Uterus (tissue), 2 donors: ENCODE measurements at regions not wholly inside any gene's neighbourhood (a gene's known extent, or its start where the extent isn't known, plus 50 kb on each side); places are given as distances from the start of the nearest gene placed in this dataset.

ENCODE experiments used
- POLR2A ChIP-seq, 2 donors: fragments of 450-650 bp; IDR thresholded peaks; one replicate each; pipeline ENCODE4 v1.6.1; 2016; ENCODE audit warnings: antibody characterized with exemption in 2 of 2, mild to moderate bottlenecking in 1 of 2, moderate library complexity in 1 of 2
- TF ChIP-seq, protein P1 (sequence below), 4 experiments: fragments of 200-600 bp in 2 of 4; fragments of 450-650 bp in 2 of 4; sonication (generic) in 2 of 4; IDR thresholded peaks; one replicate each; pipeline ENCODE4 v1.5.1; 2016 to 2019; ENCODE audit warnings: antibody characterized with exemption in 4 of 4, mild to moderate bottlenecking in 2 of 4, moderate library complexity in 1 of 4

DNA sequence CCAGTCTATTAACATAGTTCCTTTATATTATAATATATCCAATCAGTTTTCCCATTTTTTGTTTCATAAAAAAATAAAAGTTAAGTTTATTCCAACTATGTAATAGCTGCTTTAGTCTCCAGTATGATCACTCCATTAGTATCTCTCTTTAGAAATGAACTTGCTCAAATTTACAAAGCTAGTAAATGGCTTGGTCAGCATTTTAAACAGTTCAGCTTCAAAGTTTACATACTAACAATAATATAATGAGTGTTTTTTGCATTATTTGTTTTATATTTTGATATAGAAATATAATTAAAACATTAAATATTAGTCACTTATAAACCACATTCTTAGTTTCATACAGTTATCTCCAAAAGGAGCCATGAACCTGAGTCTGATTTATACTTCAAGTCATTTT lies 1073.8 kb downstream of the SLITRK5 start:
- TF ChIP-seq, protein P1, sequence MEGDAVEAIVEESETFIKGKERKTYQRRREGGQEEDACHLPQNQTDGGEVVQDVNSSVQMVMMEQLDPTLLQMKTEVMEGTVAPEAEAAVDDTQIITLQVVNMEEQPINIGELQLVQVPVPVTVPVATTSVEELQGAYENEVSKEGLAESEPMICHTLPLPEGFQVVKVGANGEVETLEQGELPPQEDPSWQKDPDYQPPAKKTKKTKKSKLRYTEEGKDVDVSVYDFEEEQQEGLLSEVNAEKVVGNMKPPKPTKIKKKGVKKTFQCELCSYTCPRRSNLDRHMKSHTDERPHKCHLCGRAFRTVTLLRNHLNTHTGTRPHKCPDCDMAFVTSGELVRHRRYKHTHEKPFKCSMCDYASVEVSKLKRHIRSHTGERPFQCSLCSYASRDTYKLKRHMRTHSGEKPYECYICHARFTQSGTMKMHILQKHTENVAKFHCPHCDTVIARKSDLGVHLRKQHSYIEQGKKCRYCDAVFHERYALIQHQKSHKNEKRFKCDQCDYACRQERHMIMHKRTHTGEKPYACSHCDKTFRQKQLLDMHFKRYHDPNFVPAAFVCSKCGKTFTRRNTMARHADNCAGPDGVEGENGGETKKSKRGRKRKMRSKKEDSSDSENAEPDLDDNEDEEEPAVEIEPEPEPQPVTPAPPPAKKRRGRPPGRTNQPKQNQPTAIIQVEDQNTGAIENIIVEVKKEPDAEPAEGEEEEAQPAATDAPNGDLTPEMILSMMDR (IDR thresholded peaks at IDR 0.05), result no peak
- no peak for TF ChIP-seq POLR2A (IDR thresholded peaks at IDR 0.05)
